GM18498 (cell line): ENCODE measurements at regions not wholly inside any gene's neighbourhood (a gene's known extent, or its start where the extent isn't known, plus 50 kb on each side); places are given as distances from the start of the nearest gene placed in this dataset.

Source experiments
- ATAC-seq: cut with Tn5 transposase; IDR thresholded peaks from one replicate; pipeline ENCODE4 v1.9.1; 2021; ENCODE audit warnings: mild to moderate bottlenecking, moderate library complexity; ENCODE audit not compliant: unreplicated experiment

- ATAC-seq: no peak
Measured at GRCh38 chr1:30305061-30305460, 418.3 kb downstream of the MATN1 start.

- ATAC-seq: no peak
Measured at GRCh38 chr1:30304080-30304479, 419.3 kb downstream of the MATN1 start.

GRCh38 chr1:30303387-30303786 is 420.0 kb downstream of the MATN1 start:
- ATAC-seq: no peak

GRCh38 chr1:30302858-30303257 is 420.5 kb downstream of the MATN1 start:
- no peak for ATAC-seq

- no peak for ATAC-seq
Measured at GRCh38 chr1:30300669-30301068, 422.7 kb downstream of the MATN1 start.

- no peak for ATAC-seq
Measured at GRCh38 chr1:30299393-30299792, 424.0 kb downstream of the MATN1 start.

- no peak for ATAC-seq
Measured at GRCh38 chr1:30295674-30296073, 427.7 kb downstream of the MATN1 start.

- ATAC-seq: no peak
Measured at GRCh38 chr1:30295266-30295665, 428.1 kb downstream of the MATN1 start.

GRCh38 chr1:30294508-30294907 is 428.9 kb downstream of the MATN1 start:
- no peak for ATAC-seq

GRCh38 chr1:30292451-30292850 is 430.9 kb downstream of the MATN1 start:
- ATAC-seq: no peak

GRCh38 chr1:30291526-30291925 is 431.9 kb downstream of the MATN1 start:
- ATAC-seq: no peak

GRCh38 chr1:30290581-30290980 is 432.8 kb downstream of the MATN1 start:
- ATAC-seq: no peak

- ATAC-seq: no peak
Measured at GRCh38 chr1:30287976-30288375, 435.4 kb downstream of the MATN1 start.

GRCh38 chr1:30286988-30287839 is 436.2 kb downstream of the MATN1 start:
- no peak for ATAC-seq

GRCh38 chr1:30286241-30286987 is 437.0 kb downstream of the MATN1 start:
- no peak for ATAC-seq

- no peak for ATAC-seq
Measured at GRCh38 chr1:30285501-30285932, 437.9 kb downstream of the MATN1 start.

GRCh38 chr1:30284728-30285475 is 438.5 kb downstream of the MATN1 start:
- no peak for ATAC-seq

- ATAC-seq: no peak
Measured at GRCh38 chr1:30284226-30284625, 439.2 kb downstream of the MATN1 start.

GRCh38 chr1:30283199-30283962 is 440.0 kb downstream of the MATN1 start:
- ATAC-seq: no peak

GRCh38 chr1:30280572-30280971 is 442.8 kb downstream of the MATN1 start:
- no peak for ATAC-seq

GRCh38 chr1:30277911-30278310 is 445.5 kb downstream of the MATN1 start:
- ATAC-seq: no peak
